ENCODE measurements at regions not wholly inside any gene's neighbourhood (a gene's known extent, or its start where the extent isn't known, plus 50 kb on each side); places are given as distances from the start of the nearest gene placed in this dataset.

DNA sequence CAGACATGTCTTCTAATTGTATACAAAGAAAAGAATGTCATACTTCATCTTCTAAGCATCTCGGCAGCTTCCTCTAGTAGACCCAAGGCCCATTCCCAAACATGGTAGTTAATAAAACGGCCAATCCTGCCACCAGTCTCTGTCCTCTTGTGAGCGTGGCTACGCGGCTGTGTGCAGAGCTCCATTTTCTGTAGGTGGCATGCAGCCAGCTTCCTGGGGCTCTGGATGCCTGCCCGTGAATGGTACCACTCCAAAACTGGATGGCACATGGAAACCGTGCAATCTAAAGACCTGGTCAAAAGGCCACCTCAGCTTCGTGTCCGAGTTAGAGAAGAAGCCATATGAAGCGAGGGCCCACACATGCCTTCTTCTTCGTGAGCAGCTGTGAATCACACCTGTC, 110.7 kb downstream of the SIPA1L2 start:
- Histone ChIP-seq H3K9ac (ENCODE audit: extremely low read depth, insufficient read length, low read length) (no peak overlapping the region), H4K91ac (ENCODE audit: insufficient read length, low read depth, low read length) (no peak overlapping the region), H2BK20ac (ENCODE audit: low read depth, low read length, poor library complexity, severe bottlenecking) (no peak overlapping the region), H3K4me1 (ENCODE audit: insufficient read depth, low read length) (no peaks in the 10 kb centered on the region; the same call in 1 of the 2 replicates), H2AK5ac (ENCODE audit: insufficient read length, low read length) (no peak overlapping the region), H2BK12ac (ENCODE audit: insufficient read length, low read depth, low read length) (no peak overlapping the region), H4K20me1 (ENCODE audit: control insufficient read depth, insufficient read depth, insufficient read length) (no peaks in the 10 kb centered on the region), H3K79me2 (ENCODE audit: insufficient read depth, low read length) (no peaks in the 10 kb centered on the region), H3T11ph (ENCODE audit: low read length) (no peak overlapping the region), H2BK120ac (ENCODE audit: low read depth, low read length, poor library complexity, severe bottlenecking) (no peak overlapping the region), H3K4ac (ENCODE audit: low read depth, low read length) (no peak overlapping the region), H2BK5ac (ENCODE audit: insufficient read length, low read length) (no peak overlapping the region), H3K56ac (ENCODE audit: insufficient read length, low read depth, low read length) (no peak overlapping the region), H3K27me3 (ENCODE audit: insufficient read depth, low read length) (no peaks in the 10 kb centered on the region), H3K23ac (ENCODE audit: insufficient read length, low read depth, low read length) (no peak overlapping the region), H2AFZ (ENCODE audit: low read length) (no peak overlapping the region), H3K4me2 (ENCODE audit: insufficient read depth, insufficient read length, low read length) (no peak overlapping the region), H4K8ac (replicated peaks; ENCODE audit: insufficient read length, low read depth, low read length) (no peak overlapping the region), H3K23me2 (ENCODE audit: insufficient read length, low read depth, low read length, poor library complexity, severe bottlenecking) (no peaks in the 10 kb centered on the region), H3K18ac (ENCODE audit: insufficient read length, low read depth, low read length) (no peak overlapping the region), H3K9me3 (ENCODE audit: control insufficient read depth, low read depth, low read length) (no peaks in the 10 kb centered on the region), H4K5ac (ENCODE audit: insufficient read length, low read depth, low read length) (no peak overlapping the region), H2BK15ac (ENCODE audit: low read depth, low read length) (no peak overlapping the region), H3K14ac (ENCODE audit: insufficient read depth, low read length) (no peak overlapping the region), H3K27ac (ENCODE audit: insufficient read length, low read depth, low read length) (no peak overlapping the region), H3K79me1 (ENCODE audit: insufficient read depth, low read depth, low read length, poor library complexity, severe bottlenecking) (no peaks in the 10 kb centered on the region)
- H3K4me3 Mint-ChIP-seq = no peak overlapping the region
- no peaks in the 10 kb centered on the region for H3K27me3 Mint-ChIP-seq (ENCODE audit: low read depth)
- no peaks in the 10 kb centered on the region for H3K9me3 Mint-ChIP-seq
- WGBS (ENCODE audit: extremely low coverage, insufficient read length, low lambda C conversion rate) = no CpG with 5 or more reads among the region's 11 CpGs
- peaks cover 9 to 12% of the 10 kb centered on the region in 2 experiments for H3K4me1 Mint-ChIP-seq
- no peak for DNase-seq
- H3K27ac Mint-ChIP-seq = peak overlapping the region in 1 of 3 experiments; percentile 70; a peak in 1 of 7 replicates
- H3K36me3 Mint-ChIP-seq (ENCODE audit: insufficient read depth in 1 of 3, low read depth in 3 of 3) = peaks cover 3 to 6% (median 5%) of the 10 kb centered on the region in 3 experiments; a peak in 2 of 7 replicates
- TF ChIP-seq, protein P1, sequence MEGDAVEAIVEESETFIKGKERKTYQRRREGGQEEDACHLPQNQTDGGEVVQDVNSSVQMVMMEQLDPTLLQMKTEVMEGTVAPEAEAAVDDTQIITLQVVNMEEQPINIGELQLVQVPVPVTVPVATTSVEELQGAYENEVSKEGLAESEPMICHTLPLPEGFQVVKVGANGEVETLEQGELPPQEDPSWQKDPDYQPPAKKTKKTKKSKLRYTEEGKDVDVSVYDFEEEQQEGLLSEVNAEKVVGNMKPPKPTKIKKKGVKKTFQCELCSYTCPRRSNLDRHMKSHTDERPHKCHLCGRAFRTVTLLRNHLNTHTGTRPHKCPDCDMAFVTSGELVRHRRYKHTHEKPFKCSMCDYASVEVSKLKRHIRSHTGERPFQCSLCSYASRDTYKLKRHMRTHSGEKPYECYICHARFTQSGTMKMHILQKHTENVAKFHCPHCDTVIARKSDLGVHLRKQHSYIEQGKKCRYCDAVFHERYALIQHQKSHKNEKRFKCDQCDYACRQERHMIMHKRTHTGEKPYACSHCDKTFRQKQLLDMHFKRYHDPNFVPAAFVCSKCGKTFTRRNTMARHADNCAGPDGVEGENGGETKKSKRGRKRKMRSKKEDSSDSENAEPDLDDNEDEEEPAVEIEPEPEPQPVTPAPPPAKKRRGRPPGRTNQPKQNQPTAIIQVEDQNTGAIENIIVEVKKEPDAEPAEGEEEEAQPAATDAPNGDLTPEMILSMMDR (conservative IDR thresholded peaks at IDR 0.05) = no peak
